ENCODE measurements at regions not wholly inside any gene's neighbourhood (a gene's known extent, or its start where the extent isn't known, plus 50 kb on each side); places are given as distances from the start of the nearest gene placed in this dataset.

DNA sequence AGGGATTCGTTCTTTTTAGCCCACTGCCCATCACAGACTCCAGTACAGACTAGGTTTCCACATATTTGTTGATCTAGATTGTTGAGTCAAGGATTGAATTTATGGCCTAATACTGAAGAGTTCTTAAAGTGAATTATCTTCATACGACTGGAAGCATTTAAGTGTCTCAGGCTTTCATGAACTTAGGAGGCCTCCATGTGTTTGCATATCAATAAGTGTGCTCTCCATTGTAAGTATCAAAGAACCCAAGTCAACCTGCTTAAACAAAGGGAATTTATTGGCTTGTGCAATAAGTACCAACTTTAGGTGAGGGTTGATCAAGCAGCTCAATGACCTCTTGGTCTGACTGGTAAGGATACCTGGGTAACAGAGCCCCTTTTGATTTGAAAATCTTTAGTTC is 382.1 kb downstream of the PDCD6IP start:
- Mint-ChIP-seq H3K36me3 (ENCODE audit: low read depth) (no peaks in the 10 kb centered on the region), H3K27me3 (no peaks in the 10 kb centered on the region), H3K9me3 (no peaks in the 10 kb centered on the region), H3K27ac (no peak overlapping the region), H3K4me3 (no peak overlapping the region), H3K4me1 (peaks cover 17% of the 10 kb centered on the region)
- no peak for TF ChIP-seq CTCF (IDR thresholded peaks at IDR 0.05)
- ChIA-PET CTCF (no interaction called here), POLR2A (no interaction called here)
- no peak for ATAC-seq (ENCODE audit: low read depth)
- intact Hi-C loops (cut with micrococcal nuclease), result no loop called here
- no peak for DNase-seq

GRCh38 chr3:34183114-34183513 is 384.7 kb downstream of the PDCD6IP start:
- ATAC-seq (ENCODE audit: low read depth), result no peak
- CTCF ChIA-PET, result no interaction called here
- Mint-ChIP-seq H3K9me3 (no peaks in the 10 kb centered on the region), H3K4me3 (no peak overlapping the region), H3K36me3 (ENCODE audit: low read depth) (no peaks in the 10 kb centered on the region), H3K4me1 (peaks cover 24% of the 10 kb centered on the region), H3K27me3 (no peaks in the 10 kb centered on the region), H3K27ac (no peak overlapping the region)
- no peak for DNase-seq
- POLR2A ChIA-PET, result no interaction called here
- intact Hi-C loops (cut with micrococcal nuclease), result no loop called here
- no peak for TF ChIP-seq CTCF (IDR thresholded peaks at IDR 0.05)

DNA sequence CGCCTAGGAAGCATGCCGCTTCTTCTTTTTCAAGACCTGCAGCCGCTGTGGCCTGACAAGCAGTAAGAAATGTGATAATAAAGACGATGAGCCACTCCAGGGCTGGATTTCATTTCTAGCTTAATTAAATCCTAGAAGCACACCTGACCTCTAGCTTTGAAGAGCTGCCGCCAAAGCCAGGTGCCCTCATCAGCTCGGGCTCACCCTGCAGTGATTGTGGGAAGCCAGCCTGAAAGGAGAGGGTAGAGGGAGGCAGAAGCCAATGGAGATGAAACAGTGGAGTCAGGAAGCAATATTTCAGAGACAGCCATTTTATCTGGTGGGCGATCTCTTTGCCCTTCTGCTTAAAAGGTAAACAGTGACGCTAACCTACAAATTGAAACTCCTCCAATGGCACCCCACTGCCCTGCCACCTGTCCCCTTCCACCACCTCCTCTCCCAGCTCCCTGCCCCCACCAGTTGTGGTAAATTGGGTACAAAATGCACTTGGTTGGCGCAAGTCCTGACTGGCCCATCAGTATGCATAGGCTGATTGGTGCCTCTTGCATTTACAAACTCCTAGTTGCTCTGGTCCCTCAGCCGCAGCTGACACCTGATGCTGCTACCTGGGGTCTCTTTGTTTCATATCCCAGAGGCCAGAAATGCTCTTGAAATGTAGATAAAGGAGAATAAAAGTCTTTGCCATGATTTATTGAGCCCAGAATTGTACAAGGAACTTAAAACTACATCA is 385.3 kb downstream of the PDCD6IP start:
- no peaks in the 10 kb centered on the region for H3K36me3 Mint-ChIP-seq (ENCODE audit: low read depth)
- DNase-seq (no peak), ATAC-seq (ENCODE audit: low read depth) (no peak)
- H3K27ac Mint-ChIP-seq, result peak overlapping the region; percentile 11
- ChIA-PET POLR2A (no interaction called here), CTCF (no interaction called here)
- H3K4me1 Mint-ChIP-seq, result peaks cover 24% of the 10 kb centered on the region
- intact Hi-C loops (cut with micrococcal nuclease), result no loop called here
- H3K27me3 Mint-ChIP-seq, result no peaks in the 10 kb centered on the region
- H3K4me3 Mint-ChIP-seq, result no peak overlapping the region
- H3K9me3 Mint-ChIP-seq, result no peaks in the 10 kb centered on the region
- no peak for TF ChIP-seq CTCF (IDR thresholded peaks at IDR 0.05)

DNA sequence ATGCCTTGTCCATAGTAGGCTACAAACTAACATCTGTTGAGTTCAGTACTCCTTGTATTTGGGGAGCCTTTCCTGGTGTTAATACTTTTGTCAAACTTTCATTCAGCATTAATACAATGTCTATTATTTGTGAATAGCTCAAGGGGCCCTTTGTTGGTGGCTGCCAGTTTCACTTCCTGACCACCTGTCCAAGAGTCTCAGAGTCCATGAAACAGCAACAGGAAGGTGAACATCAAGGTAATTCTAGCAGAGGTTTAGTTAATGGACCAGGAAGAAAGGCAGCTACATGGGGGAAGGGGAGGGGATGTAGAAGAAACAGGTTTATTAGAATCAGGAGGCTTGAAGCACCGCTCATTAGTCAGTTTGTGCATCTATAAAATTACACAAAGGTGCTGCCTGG is 386.9 kb downstream of the PDCD6IP start:
- Mint-ChIP-seq H3K9me3 (no peaks in the 10 kb centered on the region), H3K27ac (no peak overlapping the region), H3K27me3 (no peaks in the 10 kb centered on the region), H3K4me1 (peaks cover 24% of the 10 kb centered on the region), H3K4me3 (no peak overlapping the region), H3K36me3 (ENCODE audit: low read depth) (no peaks in the 10 kb centered on the region)
- ATAC-seq (ENCODE audit: low read depth), result no peak
- TF ChIP-seq CTCF (IDR thresholded peaks at IDR 0.05), result no peak
- ChIA-PET CTCF (no interaction called here), POLR2A (no interaction called here)
- no peak for DNase-seq
- intact Hi-C loops (cut with micrococcal nuclease), result no loop called here

DNA sequence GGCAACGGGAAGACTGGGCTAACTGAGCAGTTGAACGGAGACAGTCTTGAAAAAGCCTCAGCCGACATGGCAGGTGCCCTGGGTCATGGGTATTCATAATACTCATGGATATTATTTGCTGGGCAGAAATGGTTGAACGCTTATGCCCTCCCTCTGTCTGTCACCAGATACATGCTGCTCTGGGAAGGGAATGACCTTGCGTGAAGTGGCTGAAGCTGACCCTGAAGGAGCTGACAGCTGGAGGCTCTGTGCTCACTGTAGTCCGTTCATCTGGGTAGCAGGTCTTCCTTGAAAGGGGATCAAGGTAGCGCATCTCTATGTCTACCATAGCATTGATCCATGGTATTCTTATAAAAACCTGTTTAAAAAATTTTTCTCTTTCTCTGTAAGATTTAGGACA is 390.7 kb downstream of the PDCD6IP start:
- Mint-ChIP-seq H3K27me3 (no peaks in the 10 kb centered on the region), H3K4me3 (no peak overlapping the region), H3K27ac (no peak overlapping the region), H3K9me3 (no peaks in the 10 kb centered on the region), H3K36me3 (ENCODE audit: low read depth) (no peaks in the 10 kb centered on the region), H3K4me1 (peaks cover 20% of the 10 kb centered on the region)
- ChIA-PET CTCF (no interaction called here), POLR2A (no interaction called here)
- intact Hi-C loops (cut with micrococcal nuclease), result no loop called here
- TF ChIP-seq CTCF (IDR thresholded peaks at IDR 0.05), result no peak
- DNase-seq (no peak), ATAC-seq (ENCODE audit: low read depth) (no peak)

Data from activated B cell treated with CpG ODN at 0.5 μM for 24 hours (primary cell).